Skeletal muscle cell (primary cell): ENCODE measurements at regions not wholly inside any gene's neighbourhood (a gene's known extent, or its start where the extent isn't known, plus 50 kb on each side); places are given as distances from the start of the nearest gene placed in this dataset.

Source experiments
- DNase-seq: peaks from one replicate; pipeline ENCODE4 v3.0.0-alpha.2; 2010; ENCODE audit warnings: low read depth
- H3K4me3 ChIP-seq: 2 replicates; pipeline ENCODE4 v1.5.1; 2011; ENCODE audit warnings: low read depth, mild to moderate bottlenecking, control low read depth, low read length, moderate library complexity

DNA sequence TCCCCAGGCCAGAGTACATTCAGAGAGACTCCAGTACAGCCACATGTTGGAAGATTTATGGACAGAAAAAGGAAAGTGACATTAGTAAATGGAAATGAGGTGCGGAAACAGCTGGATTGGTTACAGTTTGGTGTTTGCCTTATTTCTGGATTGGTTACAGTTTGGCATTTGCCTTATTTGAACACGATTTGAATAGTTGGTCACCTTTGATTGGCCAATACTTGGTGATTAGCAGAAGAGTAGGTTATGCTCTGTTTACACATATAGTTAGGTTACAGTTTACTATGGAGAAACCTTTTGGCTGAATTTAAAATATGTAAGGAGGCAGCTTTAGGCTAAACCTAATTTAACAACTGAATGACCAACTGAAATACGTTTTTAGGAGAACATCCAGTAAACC is 173.7 kb downstream of the AASDH start:
- no peak overlapping the region for H3K4me3 ChIP-seq
- DNase-seq = no peak

DNA sequence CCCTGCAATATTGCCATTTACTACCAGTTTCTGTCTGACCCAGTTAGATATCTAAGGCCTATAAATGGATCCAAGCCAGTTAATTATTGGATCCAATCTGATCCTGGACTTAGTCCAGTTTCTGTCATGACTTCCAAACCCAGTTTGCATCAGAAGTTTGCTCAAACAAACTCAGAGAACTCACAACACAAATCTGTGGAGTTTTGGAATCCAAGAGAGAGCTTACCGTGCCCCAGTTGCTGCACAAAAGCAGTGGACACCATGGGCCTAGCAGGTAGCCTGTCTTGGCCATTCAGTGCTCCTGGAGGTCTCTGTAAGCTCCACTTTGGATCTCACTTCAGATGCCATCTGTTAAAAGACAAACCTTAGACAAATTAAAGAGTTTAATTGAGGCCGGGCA is 174.5 kb downstream of the AASDH start:
- no peak for DNase-seq
- H3K4me3 ChIP-seq = no peak overlapping the region

DNA sequence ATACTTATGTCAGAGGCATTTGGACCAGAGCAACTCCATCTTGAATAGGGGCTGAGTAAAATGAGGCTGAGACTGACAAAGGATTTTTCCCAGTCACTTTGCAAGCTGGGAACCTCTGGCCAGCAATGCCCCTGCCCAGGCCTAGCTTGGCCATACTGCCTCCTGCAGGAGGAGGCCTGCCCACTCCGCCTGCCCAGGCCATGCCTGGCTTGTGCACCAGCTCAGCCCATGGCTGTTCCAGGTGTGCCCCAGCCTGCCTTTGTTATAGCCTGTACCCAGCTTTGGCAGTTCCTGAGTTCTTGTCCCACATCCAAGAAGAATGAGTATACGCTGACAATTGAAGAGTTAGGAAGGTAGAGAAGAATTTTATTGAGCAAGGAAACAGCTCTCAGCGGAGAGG is 176.1 kb downstream of the AASDH start:
- DNase-seq = no peak
- no peak overlapping the region for H3K4me3 ChIP-seq

DNA sequence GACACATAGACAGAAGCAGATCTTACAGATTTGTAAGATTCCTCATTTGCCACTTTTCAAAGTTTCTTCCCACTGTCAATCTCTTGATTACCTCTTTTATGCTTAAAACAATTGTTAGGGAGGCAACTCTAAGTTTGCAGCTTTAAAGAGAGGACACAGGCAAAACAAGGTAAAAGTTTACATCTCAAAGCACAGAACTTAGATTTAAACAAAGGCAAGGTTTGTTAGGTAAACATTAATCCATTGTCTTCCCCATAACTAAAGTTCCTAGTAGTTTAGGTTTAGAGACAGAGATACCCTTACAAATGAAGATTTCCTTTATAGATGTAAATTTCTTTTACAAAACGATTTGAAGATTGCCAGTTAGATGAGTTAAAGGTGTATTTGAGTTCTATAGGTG is 176.9 kb downstream of the AASDH start:
- no peak overlapping the region for H3K4me3 ChIP-seq
- no peak for DNase-seq

DNA sequence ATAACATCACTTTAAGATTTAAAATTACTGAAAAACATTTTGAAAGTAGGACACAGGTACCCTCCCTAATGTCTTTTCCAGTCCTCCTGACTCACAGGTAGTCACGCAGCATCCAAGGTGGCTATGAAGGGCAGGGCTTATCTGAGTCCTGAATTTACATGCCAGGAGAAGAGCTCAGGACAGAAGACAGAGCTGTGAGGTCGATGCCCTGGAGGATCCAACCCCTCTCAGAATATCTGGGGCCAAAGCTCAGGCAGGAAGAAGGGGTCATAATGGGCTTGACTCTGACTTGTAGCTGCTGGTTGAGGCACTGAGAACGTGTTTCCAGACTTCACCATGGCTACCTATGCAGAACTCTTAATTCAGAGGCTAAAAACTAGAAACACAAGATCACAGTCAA is 177.5 kb downstream of the AASDH start:
- no peak for DNase-seq
- no peak overlapping the region for H3K4me3 ChIP-seq

DNA sequence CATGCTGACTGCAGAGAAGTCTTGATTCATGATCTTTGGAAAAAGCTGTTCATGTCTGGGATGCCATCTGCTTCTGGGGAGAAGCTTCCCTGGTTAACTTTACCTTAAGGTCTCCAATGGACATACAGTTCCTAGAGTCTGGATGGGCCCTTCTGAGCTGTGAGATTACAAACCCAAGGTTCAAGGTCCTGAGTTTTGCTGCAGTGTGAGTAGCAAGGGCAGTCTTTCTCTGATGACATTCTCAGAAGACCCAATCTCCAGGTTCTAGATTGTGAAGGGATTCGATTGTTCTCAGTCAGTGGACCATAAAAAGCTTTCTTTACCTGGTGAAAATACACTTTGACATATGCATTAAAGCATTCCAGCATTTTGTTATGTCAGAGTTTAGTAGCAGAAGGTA is 179.2 kb downstream of the AASDH start:
- no peak for DNase-seq
- H3K4me3 ChIP-seq = no peak overlapping the region

DNA sequence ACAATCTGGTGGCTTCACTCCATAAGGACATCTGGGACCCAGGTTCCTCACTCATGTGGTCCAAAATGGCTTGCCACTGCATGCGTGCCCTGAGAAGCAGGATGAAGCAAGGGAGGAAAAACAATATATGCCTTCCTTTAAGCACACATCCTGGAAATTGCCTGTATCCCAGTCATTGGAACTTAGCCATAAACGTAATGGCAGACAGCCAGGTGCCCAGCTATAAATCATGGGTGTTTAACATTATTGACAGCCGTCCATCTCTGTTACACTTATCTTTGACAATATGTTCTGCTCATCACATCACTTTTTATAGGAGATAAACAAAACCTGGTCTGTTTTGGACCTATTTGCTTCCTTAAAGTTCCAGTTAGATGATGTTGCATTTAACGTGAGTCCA is 181.0 kb downstream of the AASDH start:
- H3K4me3 ChIP-seq = no peak overlapping the region
- no peak for DNase-seq

DNA sequence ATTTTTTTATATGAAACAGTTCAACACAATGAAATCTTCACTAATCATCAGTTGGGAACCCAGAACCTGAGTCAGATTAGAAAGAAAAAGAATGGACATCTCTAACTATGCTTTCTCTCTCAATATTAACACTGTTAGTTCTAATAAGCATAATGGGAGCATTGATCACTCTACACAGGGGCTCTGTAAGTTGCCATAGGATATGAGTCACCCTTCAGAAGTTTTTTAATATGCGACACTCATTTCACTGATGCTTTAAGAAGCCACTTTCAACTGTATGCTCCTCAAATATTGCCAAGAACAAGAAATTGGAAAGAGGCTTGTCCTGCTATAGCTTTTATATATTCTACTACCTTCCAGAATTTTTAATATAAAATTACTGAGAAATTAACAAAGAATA is 187.0 kb downstream of the AASDH start:
- H3K4me3 ChIP-seq = no peak overlapping the region
- no peak for DNase-seq

DNA sequence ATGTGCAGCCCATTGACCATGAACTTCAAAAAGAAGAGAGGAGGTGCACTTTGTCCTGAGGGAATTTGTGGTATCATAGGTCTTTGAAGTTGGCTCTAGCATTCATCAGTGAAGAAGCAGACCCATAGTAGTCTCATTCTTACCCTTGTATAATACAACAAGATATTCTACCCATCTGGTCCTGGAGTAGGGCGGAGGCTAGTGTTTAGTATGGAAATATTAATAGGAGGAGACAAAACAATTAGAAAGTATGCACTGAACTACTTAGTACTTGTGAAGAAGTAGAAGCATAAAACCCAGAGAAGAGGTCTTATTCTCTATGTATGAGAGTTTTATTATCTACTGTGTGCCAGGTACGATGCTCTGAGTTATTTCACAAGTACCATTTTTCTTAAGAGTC is 189.0 kb downstream of the AASDH start:
- no peak overlapping the region for H3K4me3 ChIP-seq
- DNase-seq = no peak

DNA sequence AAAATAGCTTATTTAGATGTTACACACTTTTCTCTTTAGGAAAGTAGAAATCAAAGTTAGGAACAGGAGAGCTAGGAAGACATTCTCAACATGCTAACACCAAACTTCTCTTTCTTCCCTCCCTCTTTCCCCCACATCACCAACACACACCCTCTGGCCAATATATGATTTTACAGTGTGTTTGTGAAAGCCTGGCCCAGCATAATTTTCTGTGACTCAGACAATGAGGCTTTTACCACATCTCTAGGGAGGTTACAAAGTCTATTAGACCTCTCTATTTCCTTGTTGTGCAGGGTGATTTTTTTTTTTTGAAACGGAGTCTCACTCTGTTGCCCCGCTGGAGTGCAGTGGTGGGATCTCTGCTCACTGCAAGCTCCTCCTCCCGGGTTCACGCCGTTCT is 189.9 kb downstream of the AASDH start:
- no peak overlapping the region for H3K4me3 ChIP-seq
- no peak for DNase-seq

DNA sequence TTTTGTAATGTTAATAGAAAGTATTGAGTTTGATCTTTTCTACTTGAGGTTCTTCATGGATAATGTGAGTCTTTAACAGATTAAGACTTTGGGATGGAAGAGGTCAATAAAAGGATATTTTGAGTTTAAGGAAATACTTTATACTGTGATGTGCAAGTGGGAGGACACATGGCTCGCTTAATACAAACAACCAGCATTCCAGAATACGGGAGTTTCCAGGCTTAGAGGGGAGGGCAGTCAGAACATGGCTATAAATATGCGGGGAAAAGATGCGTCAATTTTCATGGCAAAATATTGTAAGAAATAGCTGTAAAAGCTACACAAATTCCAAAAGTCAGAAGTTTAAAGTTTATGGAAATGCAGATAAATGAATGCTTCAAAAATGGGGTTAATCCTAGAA is 192.3 kb downstream of the AASDH start:
- DNase-seq = no peak
- H3K4me3 ChIP-seq = no peak overlapping the region

DNA sequence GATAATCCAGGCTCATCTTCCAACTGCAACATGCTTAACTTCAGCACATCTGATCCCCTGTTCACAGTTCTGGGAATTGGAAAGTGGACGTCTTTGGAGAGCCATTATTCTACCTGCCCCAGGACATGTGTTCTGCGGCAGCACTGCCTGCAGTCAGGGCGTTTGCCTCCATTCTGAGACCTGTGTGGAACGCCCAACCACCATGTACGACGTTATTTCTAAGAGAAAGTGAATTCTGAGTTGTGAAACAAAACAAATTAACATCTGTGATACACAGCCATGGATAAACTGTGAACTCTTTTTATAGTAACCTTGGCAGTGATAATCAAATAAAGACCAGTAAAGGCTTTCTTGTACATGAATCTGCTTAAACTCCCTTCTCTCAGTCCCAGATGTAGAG is 195.8 kb downstream of the AASDH start:
- no peak overlapping the region for H3K4me3 ChIP-seq
- no peak for DNase-seq

DNA sequence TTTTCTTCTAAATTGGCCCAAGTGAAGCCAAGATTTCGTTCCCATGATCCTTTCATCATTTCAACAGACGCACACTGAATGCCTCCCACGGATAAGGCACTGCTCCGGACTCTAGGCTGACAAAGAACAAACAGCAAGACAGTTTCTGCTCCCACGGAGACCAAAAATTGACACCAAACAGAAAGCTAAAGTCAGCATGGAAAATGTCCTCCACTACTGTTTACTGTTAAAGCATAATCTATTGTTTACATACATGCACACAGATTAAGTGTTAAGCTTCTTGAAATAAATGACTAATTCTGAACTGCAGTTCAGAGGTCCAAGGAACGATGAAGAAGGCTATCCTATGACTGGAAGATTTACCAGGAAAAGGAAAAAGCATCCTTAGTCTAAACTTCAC is 199.6 kb downstream of the AASDH start:
- H3K4me3 ChIP-seq = no peak overlapping the region

DNA sequence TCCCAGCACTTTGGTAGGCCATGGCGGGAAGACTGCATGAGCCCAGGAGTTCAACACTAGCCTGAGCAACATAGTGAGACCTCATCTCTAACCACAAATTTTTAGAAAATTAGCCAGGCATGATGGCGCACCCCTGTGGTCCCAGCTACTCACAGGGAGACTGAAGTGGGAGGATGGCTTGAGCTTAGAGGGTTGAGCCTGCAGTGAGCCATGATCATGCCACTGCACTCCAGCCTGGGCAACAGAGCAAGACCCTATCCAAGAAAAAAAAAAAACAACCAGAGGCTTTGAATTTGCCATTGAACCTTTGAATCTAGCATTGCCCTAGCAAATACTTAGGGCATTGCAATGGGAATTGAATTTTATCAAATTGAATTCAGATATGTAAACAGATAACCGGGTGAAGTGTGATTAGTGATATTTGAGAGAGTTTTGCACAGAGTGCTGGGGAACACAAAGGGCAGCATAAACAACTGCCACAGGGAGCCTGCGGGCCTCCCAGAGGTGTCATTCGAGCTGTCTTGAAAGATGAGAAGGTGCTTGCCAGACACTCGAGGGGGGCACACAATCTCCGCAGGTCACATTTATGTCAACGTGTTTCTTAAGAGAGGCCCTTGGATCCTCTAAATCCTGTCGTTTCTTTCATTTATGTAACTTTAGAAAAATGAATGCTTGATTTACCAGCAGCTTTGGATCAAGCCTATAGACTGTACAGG is 200.3 kb downstream of the AASDH start:
- H3K4me3 ChIP-seq = no peak overlapping the region
- no peak for DNase-seq

More for the DNA sequence above, 199.6 kb downstream of the AASDH start:
- DNase-seq = no peak

DNA sequence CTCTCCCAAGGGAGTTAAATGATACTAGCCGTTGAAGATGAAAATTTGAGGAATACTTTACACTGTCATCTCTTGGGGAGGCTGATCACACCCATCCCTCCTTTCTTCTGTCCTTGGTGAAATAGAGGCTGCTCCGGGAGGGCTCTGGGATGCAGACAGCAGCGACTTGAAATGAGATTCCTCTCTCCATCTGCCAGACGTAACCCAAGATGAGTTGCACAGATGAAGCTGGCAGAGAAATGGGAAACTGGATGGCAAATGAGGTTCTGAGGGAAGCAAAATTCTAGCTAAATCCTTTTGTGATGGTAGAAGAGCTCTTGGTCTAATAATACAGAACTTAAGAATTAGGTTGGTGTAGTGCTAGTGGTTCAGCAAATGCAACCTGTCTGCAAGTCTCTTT is 201.4 kb downstream of the AASDH start:
- H3K4me3 ChIP-seq = no peak overlapping the region
- no peak for DNase-seq

DNA sequence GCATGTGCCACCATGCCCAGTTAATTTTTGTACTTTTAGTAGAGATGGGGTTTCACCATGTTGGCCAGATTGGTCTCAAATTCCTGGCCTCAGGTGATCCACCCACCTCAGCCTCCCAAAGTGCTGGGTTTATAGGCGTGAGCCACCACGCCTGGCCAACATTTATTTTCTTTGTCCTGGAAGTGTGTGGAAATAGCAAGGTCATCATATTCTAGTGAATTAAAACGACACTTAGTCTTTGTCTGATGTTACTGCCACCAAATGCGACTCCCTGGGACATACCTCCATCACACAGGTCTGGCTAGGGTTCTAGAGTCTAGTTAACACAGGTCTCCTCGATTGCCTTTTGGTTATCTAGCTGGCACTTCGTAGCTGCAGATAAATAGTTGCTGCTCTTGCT is 203.1 kb downstream of the AASDH start:
- no peak for DNase-seq
- H3K4me3 ChIP-seq = no peak overlapping the region

DNA sequence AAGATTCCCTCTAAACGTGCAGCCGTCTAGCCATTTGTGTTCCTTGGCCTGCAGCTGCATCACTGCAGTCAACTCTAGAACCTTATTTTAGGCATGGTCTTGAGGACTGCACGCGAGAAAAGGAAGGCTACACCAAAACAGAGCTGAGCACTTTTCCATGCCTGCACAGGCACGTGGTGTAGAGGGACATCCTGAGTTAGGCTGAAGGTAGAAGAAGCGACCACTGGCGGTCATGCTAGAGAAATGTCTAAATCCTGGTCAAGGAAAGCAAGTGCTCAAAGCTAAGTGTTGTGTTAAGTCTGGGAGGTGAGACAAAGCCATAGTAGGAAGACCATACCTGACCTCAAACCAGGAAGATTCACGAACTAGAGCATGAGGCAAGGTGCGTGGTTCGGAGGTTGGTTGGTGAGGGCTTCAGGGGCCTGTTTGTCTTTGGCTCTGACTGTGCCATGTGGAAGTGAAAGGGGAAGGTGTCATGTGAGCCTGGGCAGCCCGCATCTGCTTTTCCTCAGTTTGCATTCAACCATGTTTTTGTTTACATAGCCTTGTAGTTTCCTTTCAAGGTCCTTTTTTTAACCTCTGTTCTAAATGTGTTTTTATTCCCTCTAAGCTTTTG is 203.8 kb downstream of the AASDH start:
- DNase-seq = no peak

DNA sequence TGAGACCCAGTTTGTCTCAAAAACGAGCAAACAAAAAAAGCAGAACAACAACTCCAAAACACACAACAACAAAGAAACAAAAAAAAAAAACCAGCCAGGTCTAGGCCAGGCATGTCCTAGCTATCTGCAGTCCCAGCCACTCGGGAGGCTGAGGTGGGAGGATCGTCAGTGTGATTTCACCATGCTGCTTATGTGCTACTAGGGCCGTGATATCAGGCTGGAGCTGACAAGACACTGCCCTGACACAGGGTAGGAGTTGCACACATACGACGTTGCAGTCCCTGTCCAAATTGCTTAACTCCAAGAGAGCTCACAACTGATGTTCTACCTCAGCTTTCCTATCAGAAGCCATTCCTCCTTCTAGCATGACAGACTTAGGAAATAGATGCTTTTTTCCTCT is 204.9 kb downstream of the AASDH start:
- no peak overlapping the region for H3K4me3 ChIP-seq
- no peak for DNase-seq

More for the DNA sequence above, 203.8 kb downstream of the AASDH start:
- H3K4me3 ChIP-seq = no peak overlapping the region

DNA sequence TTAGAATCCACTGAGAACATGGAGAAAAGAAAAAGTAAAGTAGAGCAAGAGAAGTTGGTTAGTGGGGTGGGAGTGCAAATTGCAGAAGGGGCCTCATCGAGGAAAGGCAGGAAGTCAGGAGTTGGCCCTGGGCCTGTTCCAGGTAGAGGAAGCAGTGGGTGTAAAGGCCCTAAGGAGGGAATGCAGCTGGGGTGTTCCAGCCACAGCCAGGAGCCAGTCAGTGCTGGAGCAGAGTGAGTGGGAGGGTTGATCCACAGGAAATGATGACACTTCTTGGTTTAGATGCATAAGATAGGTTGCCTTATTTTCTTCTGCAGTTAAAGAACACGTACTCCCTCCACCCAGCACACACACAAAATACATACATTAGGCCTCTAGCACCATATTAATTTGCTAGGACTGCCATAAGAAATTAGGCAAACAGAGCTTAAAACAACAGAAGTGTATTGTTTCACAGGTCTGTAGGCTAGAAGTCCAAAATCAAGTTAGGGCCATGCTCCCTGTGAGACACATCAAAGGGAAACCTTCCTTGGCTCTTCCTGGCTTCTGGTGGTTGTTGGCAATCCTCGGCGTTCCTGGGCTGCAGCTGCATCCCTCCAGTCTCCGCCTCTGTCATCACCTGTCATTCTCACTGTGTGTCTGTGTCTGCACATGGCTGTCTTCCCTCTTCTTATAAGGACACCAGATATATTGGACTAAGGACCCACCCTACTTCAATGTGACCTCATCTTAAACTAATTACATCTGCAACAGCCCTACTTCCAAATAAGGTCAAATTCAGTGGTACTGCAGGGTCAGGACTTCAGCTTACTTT is 205.9 kb downstream of the AASDH start:
- H3K4me3 ChIP-seq = no peak overlapping the region
- peak; percentile 53 for DNase-seq

DNA sequence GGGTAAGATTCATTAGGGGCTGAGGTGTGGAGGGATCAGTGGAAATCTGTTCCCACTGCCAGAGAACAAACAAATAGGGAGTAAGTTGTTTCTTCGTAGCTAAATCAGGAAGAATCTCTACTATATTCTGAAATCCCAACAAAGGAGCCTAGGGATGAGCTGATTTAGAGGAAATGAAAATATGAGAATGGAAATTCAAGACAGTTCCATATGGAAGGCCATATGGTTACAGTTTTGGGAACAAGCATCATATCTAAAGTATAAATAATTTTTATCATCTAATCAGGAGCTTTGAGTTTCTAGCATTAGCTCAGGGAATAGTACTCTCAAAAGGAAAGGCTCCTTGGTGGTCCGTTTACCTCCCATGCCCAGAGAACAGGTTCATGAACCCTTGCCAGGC is 218.2 kb downstream of the AASDH start:
- H3K4me3 ChIP-seq = no peak overlapping the region
- no peak for DNase-seq

DNA sequence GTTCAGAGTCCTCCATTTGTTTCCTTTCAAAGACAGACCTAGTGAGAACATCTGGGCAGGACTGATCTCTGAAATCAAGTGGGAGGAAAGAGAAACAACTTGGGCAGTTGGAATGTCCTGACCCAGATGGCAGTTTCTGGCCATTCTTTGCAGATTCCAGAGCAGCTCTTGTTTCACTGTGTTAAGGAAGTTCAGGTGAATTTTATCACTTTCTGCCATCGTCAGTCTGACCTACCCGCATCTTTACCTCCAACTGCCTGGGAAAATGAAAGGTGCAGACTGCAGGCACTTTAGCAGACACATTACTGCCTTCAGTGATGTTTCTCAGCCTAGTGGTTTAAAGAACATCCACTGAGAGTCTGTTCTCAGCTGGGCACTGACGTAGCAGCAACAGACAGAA is 216.2 kb downstream of the CEP135 start:
- no peak for DNase-seq

More for the DNA sequence above, 216.2 kb downstream of the CEP135 start:
- H3K4me3 ChIP-seq = no peak overlapping the region
